Lung (tissue), 11 donors: ENCODE measurements at regions not wholly inside any gene's neighbourhood (a gene's known extent, or its start where the extent isn't known, plus 50 kb on each side); places are given as distances from the start of the nearest gene placed in this dataset.

Experiments
- ATAC-seq: fragments of 200-7000 bp; cut with Tn5 transposase; one replicate; pipeline ENCODE4 v1.9.1; 2020; ENCODE audit warnings: moderate number of reproducible peaks; ENCODE audit not compliant: insufficient read depth, low FRiP score
- DNase-seq, 3 donors: peaks; one replicate each; pipeline ENCODE4 v3.0.0-alpha.2; 2013 to 2017
- H3K27ac ChIP-seq, 2 donors: one replicate each; pipeline ENCODE4 v1.5.1; 2013; ENCODE audit warnings: mild to moderate bottlenecking in 2 of 2, moderate library complexity in 2 of 2, control low read depth in 1 of 2, inconsistent platforms in 1 of 2, low read depth in 1 of 2, low read length in 1 of 2
- H3K27me3 ChIP-seq, 3 donors: one replicate each; pipeline ENCODE4 v1.5.1; 2013; ENCODE audit warnings: low read length in 2 of 3; ENCODE audit not compliant: control insufficient read depth in 3 of 3, insufficient read depth in 3 of 3
- H3K36me3 ChIP-seq, 4 donors: one replicate each; pipeline ENCODE4 v1.5.1; 2013; ENCODE audit warnings: low read length in 4 of 4, mild to moderate bottlenecking in 1 of 4, moderate library complexity in 1 of 4; ENCODE audit not compliant: control insufficient read depth in 4 of 4, insufficient read depth in 4 of 4
- H3K4me1 ChIP-seq, 5 donors: one replicate each; pipeline ENCODE4 v1.5.1; 2013; ENCODE audit warnings: low read length in 5 of 5, mild to moderate bottlenecking in 2 of 5, moderate library complexity in 1 of 5; ENCODE audit not compliant: control insufficient read depth in 5 of 5, insufficient read depth in 5 of 5
- H3K4me3 ChIP-seq: one replicate; pipeline ENCODE4 v1.5.1; 2013; ENCODE audit warnings: mild to moderate bottlenecking, control low read depth, moderate library complexity
- H3K9ac ChIP-seq, 2 donors: one replicate each; pipeline ENCODE4 v1.5.1; 2013; ENCODE audit warnings: low read length in 2 of 2, control low read depth in 1 of 2; ENCODE audit not compliant: insufficient read depth in 1 of 2
- H3K9me3 ChIP-seq, 4 donors: one replicate each; pipeline ENCODE4 v1.5.1; 2013; ENCODE audit warnings: low read length in 3 of 4, mild to moderate bottlenecking in 1 of 4, moderate library complexity in 1 of 4; ENCODE audit not compliant: control insufficient read depth in 4 of 4, insufficient read depth in 3 of 4
- CTCF ChIP-seq: IDR thresholded peaks from 2 replicates; pipeline ENCODE4 v1.5.1; 2012; ENCODE audit warnings: mild to moderate bottlenecking; ENCODE audit errors: control extremely low read depth, extremely low read depth
- WGBS, 2 donors: extraction: QIAGEN DNeasy Blood & Tissue Kit; methylation state at CpG; one replicate each; pipeline ENCODE4 v1.1.7; 2013; 5-methylcytosine and 5-hydroxymethylcytosine counted together
- donor health status: control.
- donor health status: control.
- donor health status: Bipolar disorder and iron deficiency.
- donor health status: healthy.
- donor health status: DM: yes; HTN: yes; CAD: no.

GRCh38 chr19:29420065-29420464 lies 105.7 kb upstream of the VSTM2B start:
- Histone ChIP-seq H3K27ac (no peak overlapping the region), H3K36me3 (no peaks in the 10 kb centered on the region), H3K27me3 (peaks cover 0 to 6% (median 0%) of the 10 kb centered on the region in 3 donors), H3K4me3 (no peak overlapping the region), H3K9me3 (peaks cover 0 to 9% (median 0%) of the 10 kb centered on the region in 4 donors), H3K4me1 (peaks cover 0 to 11% (median 0%) of the 10 kb centered on the region in 5 donors), H3K9ac (no peak overlapping the region)
- ATAC-seq (no peak), DNase-seq (no peak)
- TF ChIP-seq CTCF = no peak
- WGBS, 2 donors = 80 to 88% methylated on average over 5 of the region's 5 CpGs

- Histone ChIP-seq H3K9me3 (peaks cover 0 to 7% (median 0%) of the 10 kb centered on the region in 4 donors), H3K4me1 (peaks cover 0 to 11% (median 0%) of the 10 kb centered on the region in 5 donors), H3K27ac (no peak overlapping the region), H3K4me3 (no peak overlapping the region), H3K36me3 (no peaks in the 10 kb centered on the region), H3K9ac (no peak overlapping the region), H3K27me3 (peaks cover 0 to 6% (median 0%) of the 10 kb centered on the region in 3 donors)
- DNase-seq (no peak), ATAC-seq (no peak)
- 73 to 90% methylated on average over 22 of the region's 22 CpGs for WGBS, 2 donors
- no peak for TF ChIP-seq CTCF
Measured at GRCh38 chr19:29420482-29421195, 105.2 kb upstream of the VSTM2B start.

GRCh38 chr19:29421196-29421545 lies 104.6 kb upstream of the VSTM2B start:
- H3K27me3 ChIP-seq = peaks cover 0 to 6% (median 0%) of the 10 kb centered on the region in 3 donors
- DNase-seq (no peak), ATAC-seq (no peak)
- peaks cover 0 to 5% (median 0%) of the 10 kb centered on the region in 4 donors for H3K9me3 ChIP-seq
- peaks cover 0 to 11% (median 0%) of the 10 kb centered on the region in 5 donors for H3K4me1 ChIP-seq
- H3K9ac ChIP-seq = no peak overlapping the region
- no peak overlapping the region for H3K27ac ChIP-seq
- TF ChIP-seq CTCF = no peak
- no peaks in the 10 kb centered on the region for H3K36me3 ChIP-seq
- 45 to 63% methylated on average over 11 of the region's 11 CpGs for WGBS, 2 donors
- no peak overlapping the region for H3K4me3 ChIP-seq
